H1 (cell line): ENCODE measurements at regions not wholly inside any gene's neighbourhood (a gene's known extent, or its start where the extent isn't known, plus 50 kb on each side); places are given as distances from the start of the nearest gene placed in this dataset.

ENCODE experiments used
- CTCF ChIA-PET: fragments of 300-600 bp; sonication (Branson Sonifier 250); formaldehyde crosslinking; loops from one replicate; lab custom pipeline; 2021; ENCODE audit not compliant: partially characterized antibody; lab: Charles Lee
- POLR2A ChIA-PET: fragments of 300-600 bp; sonication (Branson Sonifier 250); formaldehyde crosslinking; loops from one replicate; lab custom pipeline; 2021; ENCODE audit warnings: inconsistent platforms; ENCODE audit not compliant: partially characterized antibody; lab: Charles Lee
- DNase-seq, 2 experiments: peaks; one replicate each; pipeline versions ENCODE4 v3.0.0 to v3.0.0-alpha.2; 2010 to 2022; ENCODE audit warnings: low spot score in 2 of 2, low read depth in 1 of 2, mixed read lengths in 1 of 2
- FAIRE-seq: peaks from 2 replicates; lab custom pipeline; 2011; peaks lifted over from hg19 to GRCh38; lab: Jason Lieb, UNC
- H2AFZ ChIP-seq: 2 replicates; pipeline ENCODE4 v1.8.1; 2012; ENCODE audit warnings: low read length, inconsistent platforms
- H2AK5ac ChIP-seq: 2 replicates; pipeline ENCODE4 v1.6.1; 2013; ENCODE audit warnings: low read depth, low read length
- H2BK120ac ChIP-seq: replicated peaks from 2 replicates; pipeline ENCODE3; 2013; ENCODE audit warnings: low read depth, low read length, inconsistent platforms
- H2BK12ac ChIP-seq: 2 replicates; pipeline ENCODE4 v1.6.1; 2013; ENCODE audit warnings: low read depth, low read length
- H2BK15ac ChIP-seq: 2 replicates; pipeline ENCODE4 v1.6.1; 2013; ENCODE audit warnings: low read length
- H2BK20ac ChIP-seq: 2 replicates; pipeline ENCODE4 v1.6.1; 2013; ENCODE audit warnings: low read length
- H2BK5ac ChIP-seq: 2 replicates; pipeline ENCODE4 v1.6.1; 2013; ENCODE audit warnings: low read depth, low read length
- H3K14ac ChIP-seq: 2 replicates; pipeline ENCODE4 v1.6.1; 2013; ENCODE audit warnings: inconsistent platforms; ENCODE audit not compliant: insufficient read length
- H3K18ac ChIP-seq: 2 replicates; pipeline ENCODE4 v1.6.1; 2013; ENCODE audit warnings: low read length; ENCODE audit errors: extremely low read depth
- H3K23ac ChIP-seq: 2 replicates; pipeline ENCODE4 v1.6.1; 2013; ENCODE audit warnings: inconsistent platforms; ENCODE audit not compliant: insufficient read length
- H3K23me2 ChIP-seq: 2 replicates; pipeline ENCODE4 v1.6.1; 2013; ENCODE audit warnings: low read depth, low read length
- H3K27ac ChIP-seq: 2 replicates; pipeline ENCODE4 v1.6.1; 2011; ENCODE audit warnings: low read depth, low read length, inconsistent platforms
- H3K27me3 ChIP-seq, 4 experiments: replicated peaks in 1 of 4; 1 replicate in 1 of 4; 2 replicates in 3 of 4; pipeline versions ENCODE4 v1.6.1 to v1.8.1; 2011 to 2013; ENCODE audit warnings: low read length in 3 of 4, mild to moderate bottlenecking in 3 of 4, inconsistent platforms in 2 of 4, mixed read lengths in 2 of 4, moderate library complexity in 1 of 4; ENCODE audit not compliant: control insufficient read depth in 3 of 4, insufficient read depth in 3 of 4; ENCODE audit errors: extremely low read depth in 1 of 4
- H3K36me3 ChIP-seq, 4 experiments: 2 replicates each; pipeline versions ENCODE4 v1.6.1 to v1.8.1; 2011 to 2013; ENCODE audit warnings: mild to moderate bottlenecking in 4 of 4, low read length in 3 of 4, moderate library complexity in 2 of 4, control low read depth in 1 of 4, inconsistent platforms in 1 of 4; ENCODE audit not compliant: insufficient read depth in 4 of 4, control insufficient read depth in 2 of 4
- H3K4ac ChIP-seq: replicated peaks from 2 replicates; pipeline ENCODE3; 2013; ENCODE audit warnings: low read length, low read depth, mixed read lengths, inconsistent platforms; ENCODE audit not compliant: insufficient read length
- H3K4me1 ChIP-seq, 4 experiments: replicated peaks in 1 of 4; 1 replicate in 1 of 4; 2 replicates in 3 of 4; pipeline versions ENCODE4 v1.6.1 to v1.8.1; 2011 to 2013; ENCODE audit warnings: low read length in 3 of 4, inconsistent platforms in 2 of 4, mixed read lengths in 1 of 4; ENCODE audit not compliant: insufficient read depth in 4 of 4, control insufficient read depth in 3 of 4
- H3K4me2 ChIP-seq, 2 experiments: 2 replicates each; pipeline versions ENCODE4 v1.6.1 to v1.8.1; 2011 to 2013; ENCODE audit warnings: low read depth in 2 of 2, low read length in 2 of 2, control low read depth in 1 of 2, inconsistent platforms in 1 of 2, mild to moderate bottlenecking in 1 of 2; ENCODE audit not compliant: insufficient read depth in 1 of 2
- H3K4me3 ChIP-seq, 4 experiments: fragments of 200-600, 300-600 bp in 1 of 4; sonication (generic), shearing (Covaris generic), sonication (Bioruptor Twin) in 1 of 4; 2 replicates each; pipeline versions ENCODE4 v1.5.1 to v1.8.1; 2011 to 2016; ENCODE audit warnings: low read length in 4 of 4, low read depth in 3 of 4, control low read depth in 2 of 4, inconsistent platforms in 2 of 4, mild to moderate bottlenecking in 2 of 4, mixed read lengths in 1 of 4, moderate library complexity in 1 of 4; ENCODE audit not compliant: insufficient read depth in 2 of 4; ENCODE audit errors: extremely low read depth in 1 of 4
- H3K56ac ChIP-seq: replicated peaks from 2 replicates; pipeline ENCODE3; 2013; ENCODE audit warnings: low read depth, mild to moderate bottlenecking, mixed read lengths, low read length, inconsistent platforms; ENCODE audit not compliant: insufficient read length
- H3K79me1 ChIP-seq: 2 replicates; pipeline ENCODE4 v1.6.1; 2013; ENCODE audit warnings: low read depth, low read length, control low read depth
- H3K79me2 ChIP-seq, 2 experiments: 2 replicates each; pipeline versions ENCODE4 v1.6.1 to v1.8.1; 2012 to 2013; ENCODE audit warnings: low read length in 2 of 2, mild to moderate bottlenecking in 2 of 2, inconsistent platforms in 1 of 2; ENCODE audit not compliant: insufficient read depth in 2 of 2, control insufficient read depth in 1 of 2
- H3K9ac ChIP-seq, 4 experiments: replicated peaks in 1 of 4; 1 replicate in 1 of 4; 2 replicates in 3 of 4; pipeline versions ENCODE4 v1.6.1 to v1.8.1; 2011 to 2013; ENCODE audit warnings: low read depth in 3 of 4, low read length in 3 of 4, control low read depth in 2 of 4, mild to moderate bottlenecking in 2 of 4, moderate library complexity in 2 of 4, inconsistent platforms in 1 of 4; ENCODE audit errors: extremely low read depth in 1 of 4
- H3K9me3 ChIP-seq, 2 experiments: 2 replicates each; pipeline versions ENCODE4 v1.6.1 to v1.8.1; 2012 to 2013; ENCODE audit warnings: mild to moderate bottlenecking in 2 of 2, moderate library complexity in 2 of 2, control low read depth in 1 of 2, inconsistent platforms in 1 of 2, low read depth in 1 of 2, low read length in 1 of 2, mixed read lengths in 1 of 2; ENCODE audit not compliant: insufficient read depth in 2 of 2
- H4K20me1 ChIP-seq, 2 experiments: replicated peaks in 1 of 2; 2 replicates each; pipeline versions ENCODE3 to v1.8.1; 2011 to 2013; ENCODE audit warnings: inconsistent platforms in 2 of 2, low read length in 2 of 2, mild to moderate bottlenecking in 1 of 2; ENCODE audit not compliant: insufficient read depth in 2 of 2, control insufficient read depth in 1 of 2
- H4K5ac ChIP-seq: 2 replicates; pipeline ENCODE4 v1.6.1; 2013; ENCODE audit warnings: low read length, low read depth, mixed read lengths, inconsistent platforms; ENCODE audit not compliant: insufficient read length
- H4K8ac ChIP-seq: 2 replicates; pipeline ENCODE4 v1.8.0; 2013; ENCODE audit warnings: mild to moderate bottlenecking, moderate library complexity, low read length, inconsistent platforms; ENCODE audit not compliant: insufficient read depth; ENCODE audit errors: extremely low read depth
- H4K91ac ChIP-seq: replicated peaks from 2 replicates; pipeline ENCODE3; 2013; ENCODE audit warnings: low read length, mixed read lengths, inconsistent platforms; ENCODE audit not compliant: insufficient read length
- EGR1 ChIP-seq: IDR thresholded peaks from 2 replicates; pipeline ENCODE4 v1.6.1; 2011; ENCODE audit warnings: low read depth, low read length, borderline replicate concordance
- EP300 ChIP-seq, 2 experiments: IDR thresholded peaks; 1 replicate in 1 of 2; 2 replicates in 1 of 2; pipeline ENCODE4 v1.6.1; 2011 to 2012; ENCODE audit warnings: low read depth in 2 of 2, low read length in 2 of 2, mild to moderate bottlenecking in 2 of 2, borderline replicate concordance in 1 of 2, inconsistent platforms in 1 of 2, moderate library complexity in 1 of 2
- KDM1A ChIP-seq: fragments of 200-600, 300-600 bp; sonication (generic); IDR thresholded peaks from 2 replicates; pipeline ENCODE4 v1.7.1; 2016; ENCODE audit warnings: mild to moderate bottlenecking, low read length, borderline replicate concordance
- WGBS, 2 experiments: shearing (Covaris generic) in 1 of 2; methylation state at CpG; one replicate each; pipeline versions ENCODE4 v1.1.6 to v1.1.7; 2013 to 2015; ENCODE audit warnings: low lambda C conversion rate in 2 of 2, mixed read lengths in 2 of 2, inconsistent platforms in 1 of 2, low coverage in 1 of 2, missing lambda C conversion rate in 1 of 2; ENCODE audit not compliant: insufficient replicate concordance in 2 of 2, insufficient coverage in 1 of 2, insufficient read length in 1 of 2; ENCODE audit errors: extremely low coverage in 1 of 2, missing lambda C conversion rate in 1 of 2; 5-methylcytosine and 5-hydroxymethylcytosine counted together

GRCh38 chr2:118671701-118672454, 175.6 kb downstream of the EN1 start:
- Histone ChIP-seq H3K9ac (no peak overlapping the region), H3K4me2 (no peak overlapping the region), H3K79me2 (no peaks in the 10 kb centered on the region), H3K9me3 (no peaks in the 10 kb centered on the region), H2BK5ac (no peak overlapping the region), H3K23me2 (no peaks in the 10 kb centered on the region), H4K5ac (no peak overlapping the region), H3K14ac (no peak overlapping the region), H3K4me3 (no peak overlapping the region), H3K4me1 (no peaks in the 10 kb centered on the region), H3K23ac (no peak overlapping the region), H4K20me1 (no peaks in the 10 kb centered on the region), H3K4ac (no peak overlapping the region), H2BK15ac (no peak overlapping the region), H2AFZ (no peak overlapping the region), H3K79me1 (no peaks in the 10 kb centered on the region), H4K8ac (no peak overlapping the region), H3K56ac (no peak overlapping the region), H2BK120ac (no peak overlapping the region), H2AK5ac (no peak overlapping the region), H3K18ac (no peak overlapping the region), H3K27me3 (no peaks in the 10 kb centered on the region; a peak in 2 of 7 replicates), H3K36me3 (no peaks in the 10 kb centered on the region), H2BK12ac (no peak overlapping the region), H4K91ac (no peak overlapping the region), H3K27ac (no peak overlapping the region), H2BK20ac (no peak overlapping the region)
- ChIA-PET CTCF (no interaction called here), POLR2A (no interaction called here)
- 94% methylated on average over 5 of the region's 5 CpGs; no CpG with 5 or more reads in 1 of the 2 experiments for WGBS, 2 experiments
- TF ChIP-seq EP300 (IDR thresholded peaks at IDR 0.05; ENCODE audit: borderline replicate concordance in 1 of 2, low read depth in 2 of 2, low read length in 2 of 2) (no peak), KDM1A (no peak), EGR1 (no peak)
- DNase-seq: no peak
- no peak for FAIRE-seq
